ENCODE measurements at regions not wholly inside any gene's neighbourhood (a gene's known extent, or its start where the extent isn't known, plus 50 kb on each side); places are given as distances from the start of the nearest gene placed in this dataset.
"Not testable (repeated sequence)": the region's sequence is repeated elsewhere in the genome, so short reads cannot be mapped to it uniquely, and the experiment has no call there.

- Histone ChIP-seq H2AFZ (replicated peaks) (no peak overlapping the region), H4K20me1 (ENCODE audit: low read depth) (no peaks in the 10 kb centered on the region), H3F3A (ENCODE audit: low read depth) (peaks cover 3% of the 10 kb centered on the region), H3K4me3 (no peak overlapping the region), H3K4me1 (peaks cover 10% of the 10 kb centered on the region), H3K27ac (no peak overlapping the region), H3K9ac (no peak overlapping the region), H3K36me3 (no peaks in the 10 kb centered on the region), H3K9me3 (ENCODE audit: low read depth) (no peaks in the 10 kb centered on the region), H3K79me2 (ENCODE audit: low read depth) (no peaks in the 10 kb centered on the region), H3K27me3 (no peaks in the 10 kb centered on the region), H3K4me2 (no peak overlapping the region)
- Mint-ChIP-seq H3K4me1 (peaks cover 17% of the 10 kb centered on the region), H3K27me3 (ENCODE audit: insufficient read depth, low read depth) (peaks cover 21% of the 10 kb centered on the region), H3K36me3 (peaks cover 3% of the 10 kb centered on the region), H3K4me3 (no peak overlapping the region), H3K9me3 (peaks cover 11% of the 10 kb centered on the region), H3K27ac (no peak overlapping the region)
- peak; percentile 80 for DNase-seq (ENCODE audit: low spot score)
- TF ChIP-seq EZH2phosphoT487 (IDR thresholded peaks at IDR 0.05) (no peak), CTCF (IDR thresholded peaks at IDR 0.05) (peak; percentile 81), EZH2 (IDR thresholded peaks at IDR 0.05) (no peak)
These were observed 142.9 kb upstream of the MSX2 start for GRCh38 chr5:174581479-174581878.

GRCh38 chr5:174581894-174582293, 142.5 kb upstream of the MSX2 start:
- H3K36me3 ChIP-seq: no peaks in the 10 kb centered on the region
- peaks cover 10% of the 10 kb centered on the region for H3K4me1 ChIP-seq
- H2AFZ ChIP-seq (replicated peaks): no peak overlapping the region
- H3K27ac Mint-ChIP-seq: no peak overlapping the region
- H3K79me2 ChIP-seq (ENCODE audit: low read depth): no peaks in the 10 kb centered on the region
- H3K9me3 ChIP-seq (ENCODE audit: low read depth): no peaks in the 10 kb centered on the region
- H4K20me1 ChIP-seq (ENCODE audit: low read depth): no peaks in the 10 kb centered on the region
- no peak overlapping the region for H3K27ac ChIP-seq
- peaks cover 4% of the 10 kb centered on the region for H3K36me3 Mint-ChIP-seq
- TF ChIP-seq EZH2 (IDR thresholded peaks at IDR 0.05) (no peak), EZH2phosphoT487 (IDR thresholded peaks at IDR 0.05) (no peak)
- no peak overlapping the region for H3K4me2 ChIP-seq
- peaks cover 21% of the 10 kb centered on the region for H3K27me3 Mint-ChIP-seq (ENCODE audit: insufficient read depth, low read depth)
- no peak for DNase-seq (ENCODE audit: low spot score)
- peaks cover 17% of the 10 kb centered on the region for H3K4me1 Mint-ChIP-seq
- no peak overlapping the region for H3K9ac ChIP-seq
- H3K4me3 Mint-ChIP-seq: no peak overlapping the region
- no peaks in the 10 kb centered on the region for H3K27me3 ChIP-seq
- no peak overlapping the region for H3K4me3 ChIP-seq
- peaks cover 3% of the 10 kb centered on the region for H3F3A ChIP-seq (ENCODE audit: low read depth)
- peaks cover 13% of the 10 kb centered on the region for H3K9me3 Mint-ChIP-seq

GRCh38 chr5:174583071-174583470, 141.3 kb upstream of the MSX2 start:
- Histone ChIP-seq H3K4me2 (no peak overlapping the region), H3K9me3 (ENCODE audit: low read depth) (no peaks in the 10 kb centered on the region), H3K4me3 (no peak overlapping the region), H3K27ac (no peak overlapping the region), H2AFZ (replicated peaks) (no peak overlapping the region), H4K20me1 (ENCODE audit: low read depth) (no peaks in the 10 kb centered on the region), H3K27me3 (no peaks in the 10 kb centered on the region), H3F3A (ENCODE audit: low read depth) (peaks cover 3% of the 10 kb centered on the region), H3K36me3 (no peaks in the 10 kb centered on the region), H3K4me1 (peaks cover 10% of the 10 kb centered on the region), H3K9ac (no peak overlapping the region), H3K79me2 (ENCODE audit: low read depth) (no peaks in the 10 kb centered on the region)
- Mint-ChIP-seq H3K4me1 (peaks cover 17% of the 10 kb centered on the region), H3K27me3 (ENCODE audit: insufficient read depth, low read depth) (peaks cover 21% of the 10 kb centered on the region), H3K36me3 (peaks cover 4% of the 10 kb centered on the region), H3K27ac (no peak overlapping the region), H3K4me3 (no peak overlapping the region), H3K9me3 (peaks cover 13% of the 10 kb centered on the region)
- TF ChIP-seq EZH2 (IDR thresholded peaks at IDR 0.05): no peak
- TF ChIP-seq EZH2phosphoT487 (IDR thresholded peaks at IDR 0.05): no peak
- TF ChIP-seq CTCF (IDR thresholded peaks at IDR 0.05): no peak
- no peak for DNase-seq (ENCODE audit: low spot score)

GRCh38 chr5:174585472-174585871, 138.9 kb upstream of the MSX2 start:
- Histone ChIP-seq H4K20me1 (ENCODE audit: low read depth) (no peaks in the 10 kb centered on the region), H3K79me2 (ENCODE audit: low read depth) (no peaks in the 10 kb centered on the region), H3K27ac (no peak overlapping the region), H3F3A (ENCODE audit: low read depth) (peaks cover 14% of the 10 kb centered on the region), H3K27me3 (no peaks in the 10 kb centered on the region), H3K4me3 (no peak overlapping the region), H2AFZ (replicated peaks) (no peak overlapping the region), H3K36me3 (no peaks in the 10 kb centered on the region), H3K9me3 (ENCODE audit: low read depth) (no peaks in the 10 kb centered on the region), H3K9ac (no peak overlapping the region), H3K4me1 (peaks cover 7% of the 10 kb centered on the region), H3K4me2 (no peak overlapping the region)
- H3K27ac Mint-ChIP-seq: no peak overlapping the region
- TF ChIP-seq EZH2 (IDR thresholded peaks at IDR 0.05) (no peak), CTCF (IDR thresholded peaks at IDR 0.05) (no peak), EZH2phosphoT487 (IDR thresholded peaks at IDR 0.05) (no peak)
- H3K27me3 Mint-ChIP-seq (ENCODE audit: insufficient read depth, low read depth): peaks cover 18% of the 10 kb centered on the region
- peaks cover 19% of the 10 kb centered on the region for H3K4me1 Mint-ChIP-seq
- DNase-seq (ENCODE audit: low spot score): no peak
- H3K9me3 Mint-ChIP-seq: peaks cover 13% of the 10 kb centered on the region
- H3K4me3 Mint-ChIP-seq: no peak overlapping the region
- peaks cover 4% of the 10 kb centered on the region for H3K36me3 Mint-ChIP-seq

- H3K4me2 ChIP-seq; H3K4me3 Mint-ChIP-seq; H3K27me3 ChIP-seq; H3K36me3 Mint-ChIP-seq; H3K9ac ChIP-seq; H4K20me1 ChIP-seq (ENCODE audit: low read depth); H3K36me3 ChIP-seq; H3K79me2 ChIP-seq (ENCODE audit: low read depth); H3K27ac ChIP-seq; H3K27ac Mint-ChIP-seq; H3K4me3 ChIP-seq; DNase-seq (ENCODE audit: low spot score); H3K9me3 ChIP-seq (ENCODE audit: low read depth); H2AFZ ChIP-seq (replicated peaks); H3K4me1 ChIP-seq: not testable (repeated sequence)
- H3K4me1 Mint-ChIP-seq: peaks cover 16% of the 10 kb centered on the region
- peaks cover 18% of the 10 kb centered on the region for H3K27me3 Mint-ChIP-seq (ENCODE audit: insufficient read depth, low read depth)
- peaks cover 14% of the 10 kb centered on the region for H3F3A ChIP-seq (ENCODE audit: low read depth)
- peaks cover 13% of the 10 kb centered on the region for H3K9me3 Mint-ChIP-seq
These were observed 138.2 kb upstream of the MSX2 start for GRCh38 chr5:174586163-174586562.

All from neural progenitor cell (in vitro differentiated cells).